GM21515 (cell line): ENCODE measurements at regions not wholly inside any gene's neighbourhood (a gene's known extent, or its start where the extent isn't known, plus 50 kb on each side); places are given as distances from the start of the nearest gene placed in this dataset.
"Not testable (repeated sequence)": the region's sequence is repeated elsewhere in the genome, so short reads cannot be mapped to it uniquely, and the experiment has no call there.

ENCODE experiments used
- ATAC-seq: cut with Tn5 transposase; IDR thresholded peaks from one replicate; pipeline ENCODE4 v1.9.1; 2021; ENCODE audit not compliant: unreplicated experiment

DNA sequence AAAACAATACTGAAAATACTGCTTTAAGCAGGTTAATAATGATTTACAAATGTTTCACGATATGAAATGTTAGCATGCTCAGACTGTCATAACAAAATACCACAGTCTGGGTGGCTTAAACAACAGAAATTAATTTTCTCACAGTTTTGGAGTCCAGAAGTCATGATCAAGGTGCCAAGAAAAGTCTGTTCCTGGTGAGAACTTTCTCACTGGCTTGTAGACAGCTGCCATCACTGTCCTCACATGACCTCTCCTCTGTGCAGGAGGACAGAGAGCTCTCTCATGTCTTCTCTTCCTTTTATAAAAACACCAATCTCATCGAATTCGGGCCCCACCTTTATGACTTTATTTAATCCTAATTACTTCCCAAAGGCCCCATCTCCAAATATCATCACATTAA is 426.7 kb downstream of the KLHL13 start:
- no peak for ATAC-seq

DNA sequence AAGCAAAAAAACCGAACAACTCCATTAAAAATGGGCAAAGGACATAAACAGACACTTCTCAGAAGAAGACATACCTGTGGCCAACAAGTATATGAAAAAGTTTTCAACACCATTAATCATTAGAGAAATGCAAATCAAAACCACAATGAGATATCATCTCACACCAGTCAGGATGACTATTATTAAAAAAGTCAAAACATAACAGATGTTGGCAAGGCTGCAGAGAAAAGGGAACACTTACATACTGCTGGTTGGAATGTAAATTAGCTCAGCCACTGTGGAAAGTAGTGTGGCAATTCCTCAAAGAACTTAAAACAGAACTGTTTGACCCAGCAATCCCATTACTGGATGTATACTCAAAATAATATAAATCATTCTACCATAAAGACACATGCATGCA is 436.3 kb downstream of the KLHL13 start:
- no peak for ATAC-seq

DNA sequence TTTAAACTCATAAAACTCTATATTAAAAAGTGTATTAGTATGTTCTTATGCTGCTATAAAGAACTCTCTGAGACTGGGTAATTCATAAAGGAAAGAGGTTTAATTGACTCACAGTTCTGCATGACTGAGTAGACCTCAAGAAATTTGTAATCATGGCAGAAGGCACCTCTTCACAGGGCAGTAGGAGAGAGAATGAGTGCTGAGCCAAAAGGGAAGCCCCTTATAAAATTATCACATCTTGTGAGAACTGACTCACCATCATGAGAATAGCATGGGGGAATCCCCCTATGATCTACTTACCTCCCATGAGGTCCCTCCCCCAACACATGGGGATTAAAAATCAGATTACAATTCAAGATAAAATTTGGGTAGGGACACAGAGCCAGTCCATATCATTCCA is 463.2 kb downstream of the KLHL13 start:
- ATAC-seq, result no peak

DNA sequence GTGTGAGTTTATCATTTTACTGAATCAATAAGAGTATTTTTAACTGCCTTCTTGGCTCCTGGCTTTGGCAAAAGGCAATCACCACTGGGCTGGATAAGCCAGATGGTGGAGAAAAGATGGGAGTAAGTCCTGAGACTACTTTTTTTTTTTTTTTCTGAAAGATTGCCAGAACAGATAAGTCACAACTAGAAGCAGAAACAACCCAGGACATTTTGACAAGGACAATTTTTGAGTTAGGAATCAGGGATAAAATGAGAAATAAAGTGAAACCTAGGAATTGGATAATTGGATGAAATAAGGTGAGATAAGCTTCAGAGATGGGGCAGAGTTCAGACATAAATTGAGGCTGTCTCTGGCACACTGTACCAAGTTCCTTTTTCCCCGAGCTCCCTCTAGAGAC is 471.0 kb downstream of the KLHL13 start:
- no peak for ATAC-seq

DNA sequence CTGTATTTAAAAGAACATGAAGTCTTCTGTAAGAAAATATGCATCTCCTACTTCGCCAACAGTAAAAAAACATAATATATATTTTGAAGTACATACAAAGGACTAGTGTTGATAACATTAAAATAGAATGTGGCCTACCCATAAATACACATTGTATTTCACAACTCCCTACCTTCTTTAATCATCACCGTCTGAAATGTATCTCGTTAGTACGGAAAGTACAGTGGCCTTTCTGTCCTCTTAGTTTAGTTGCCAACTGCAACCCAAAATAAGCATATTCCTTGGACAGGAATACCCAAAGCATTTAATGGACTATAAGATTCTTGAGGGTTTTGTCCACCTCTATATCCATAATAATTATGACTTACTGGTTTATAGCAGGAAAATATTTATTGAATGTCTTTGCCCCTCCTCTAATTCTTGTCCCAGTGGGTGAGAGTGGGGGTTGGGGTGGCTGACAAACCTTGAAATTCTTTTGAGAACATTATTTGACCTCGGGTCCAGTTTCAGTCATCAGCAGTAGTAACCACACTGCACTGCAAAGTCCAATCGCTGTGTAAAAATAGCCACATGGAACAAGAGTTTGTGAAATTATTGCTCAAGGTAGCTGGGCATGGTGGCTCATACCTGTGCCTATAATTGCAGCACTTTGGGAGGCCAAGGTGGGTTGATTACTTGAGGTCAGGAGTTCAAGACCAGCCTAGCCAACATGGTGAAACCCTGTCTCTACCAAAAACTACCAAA is 474.5 kb downstream of the KLHL13 start:
- no peak for ATAC-seq

DNA sequence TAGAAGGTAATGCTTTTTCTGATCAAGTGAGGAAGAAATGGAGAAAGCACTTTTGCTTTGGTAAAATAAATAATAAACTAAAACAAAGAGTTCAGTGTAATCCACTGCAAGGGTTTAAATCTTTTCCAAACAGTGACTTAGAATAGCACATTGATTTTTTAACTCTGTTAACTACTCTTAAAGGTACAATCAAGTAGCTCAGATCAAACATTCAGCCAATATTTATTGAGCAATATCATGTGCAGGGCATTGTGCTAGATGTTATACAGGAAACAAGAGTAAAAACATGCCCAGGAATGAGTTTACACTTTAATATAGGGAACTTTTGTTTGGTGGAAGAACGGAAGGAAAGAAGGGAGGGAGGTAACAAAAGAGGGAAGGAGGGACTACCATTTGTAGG is 479.8 kb downstream of the KLHL13 start:
- ATAC-seq, result no peak

DNA sequence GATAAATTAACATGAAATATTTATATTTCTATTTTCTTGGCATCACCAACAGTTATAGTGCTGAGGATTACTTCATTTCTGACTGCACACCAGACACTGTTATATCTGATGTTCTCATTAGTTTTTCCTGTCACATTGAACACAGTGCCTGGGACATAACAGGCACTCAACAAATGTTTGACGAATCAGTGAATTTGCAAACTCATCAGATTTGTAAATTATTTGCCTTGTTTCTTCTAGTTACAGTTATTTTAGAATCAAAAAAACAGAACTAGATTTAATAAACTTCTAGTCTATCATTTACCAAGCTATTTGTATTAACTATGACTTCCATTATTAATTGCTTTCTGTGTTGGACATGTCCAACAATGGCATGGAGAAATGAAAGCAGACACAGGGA is 483.3 kb downstream of the KLHL13 start:
- no peak for ATAC-seq

DNA sequence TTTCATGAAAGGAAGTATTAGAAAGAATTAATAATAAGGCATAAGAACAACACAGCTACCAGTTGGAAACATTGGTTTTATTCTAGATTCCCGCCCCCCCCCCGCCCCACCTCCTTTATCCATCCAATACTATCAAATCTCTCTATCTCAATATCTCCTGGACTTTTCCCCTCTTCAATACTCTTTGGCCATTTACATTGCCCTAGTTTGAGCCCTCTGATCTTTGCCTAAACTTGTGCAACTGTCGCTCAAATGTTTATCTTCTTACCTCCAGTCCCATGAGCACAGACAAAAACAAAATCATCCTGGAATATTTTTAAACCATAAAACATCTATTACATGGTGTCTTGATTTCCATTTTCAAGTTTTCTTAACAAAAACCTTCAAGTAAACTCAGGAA is 488.2 kb downstream of the KLHL13 start:
- ATAC-seq, result no peak

DNA sequence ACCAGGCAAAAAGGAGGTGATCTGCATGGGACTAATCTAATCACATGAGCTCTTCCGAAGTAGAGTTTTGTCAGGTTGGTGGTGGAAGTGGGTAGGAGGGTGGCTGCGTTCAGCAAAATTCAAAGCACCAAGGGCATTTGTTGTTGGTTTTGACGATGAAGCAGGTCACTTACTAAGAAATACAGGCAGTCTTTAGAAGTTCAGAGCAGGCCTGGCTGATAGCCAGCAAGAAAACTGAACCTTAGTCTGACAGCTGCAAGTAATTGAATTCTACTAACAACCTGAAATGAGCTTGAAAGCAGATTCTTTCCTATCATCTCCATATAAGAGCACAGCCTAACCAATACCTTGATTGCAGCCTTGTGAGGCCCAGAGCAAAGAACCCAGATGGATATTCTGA is 505.8 kb downstream of the KLHL13 start:
- no peak for ATAC-seq

DNA sequence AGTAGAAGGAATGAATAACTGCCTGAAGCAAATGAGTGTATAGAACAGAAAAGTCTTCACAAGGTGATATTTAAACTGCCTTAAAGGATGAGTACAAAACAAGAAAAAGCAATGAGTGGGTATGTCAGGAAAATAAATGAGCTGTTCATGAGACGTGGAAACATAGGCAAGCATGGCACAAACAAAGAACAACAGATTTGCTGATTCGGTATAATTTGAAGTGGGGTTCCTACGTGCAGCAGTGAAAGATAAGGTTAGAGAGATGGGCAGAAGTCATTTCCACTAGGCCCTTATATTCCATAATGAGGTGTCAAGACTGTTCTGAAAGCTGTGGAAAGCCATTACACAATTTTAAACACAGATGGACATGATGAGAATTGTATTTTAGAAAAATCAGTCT is 506.6 kb downstream of the KLHL13 start:
- ATAC-seq, result no peak

DNA sequence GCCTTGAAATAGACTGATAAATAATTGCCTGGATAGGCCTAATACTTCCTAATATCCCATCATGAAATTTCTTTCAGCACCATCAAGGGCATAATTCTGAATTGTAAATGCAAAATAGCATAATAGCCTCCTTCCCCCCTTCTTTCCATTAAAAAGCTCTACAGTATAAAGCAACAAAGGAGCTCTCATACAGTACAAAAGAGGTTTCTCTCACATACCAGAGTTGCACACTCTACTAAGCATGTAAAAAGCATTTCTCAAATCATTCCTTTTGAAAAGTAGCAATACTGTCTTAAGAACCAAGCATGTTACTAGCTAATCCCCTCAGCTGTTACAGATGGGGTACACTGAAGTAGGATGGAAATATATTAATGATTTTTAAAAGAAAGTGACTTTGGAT is 509.0 kb downstream of the KLHL13 start:
- ATAC-seq, result no peak

DNA sequence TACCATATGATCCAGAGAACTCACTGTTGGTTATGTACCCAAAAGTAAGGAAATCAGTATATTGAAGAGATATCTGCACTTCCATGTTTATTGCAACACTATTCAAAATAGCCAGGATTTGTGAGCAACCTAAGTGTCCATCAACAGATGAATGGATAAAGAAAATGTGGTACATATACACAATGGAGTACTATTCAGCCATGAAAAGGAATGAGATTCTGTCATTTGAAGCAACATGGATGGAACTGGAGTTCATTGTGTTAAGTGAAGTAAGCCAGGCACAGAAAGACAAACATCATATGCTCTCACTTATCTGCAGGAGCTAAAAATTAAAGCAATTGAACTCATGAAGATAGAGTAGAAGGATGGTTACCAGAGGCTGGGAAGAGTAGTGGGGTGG is 510.5 kb downstream of the KLHL13 start:
- not testable (repeated sequence) for ATAC-seq

DNA sequence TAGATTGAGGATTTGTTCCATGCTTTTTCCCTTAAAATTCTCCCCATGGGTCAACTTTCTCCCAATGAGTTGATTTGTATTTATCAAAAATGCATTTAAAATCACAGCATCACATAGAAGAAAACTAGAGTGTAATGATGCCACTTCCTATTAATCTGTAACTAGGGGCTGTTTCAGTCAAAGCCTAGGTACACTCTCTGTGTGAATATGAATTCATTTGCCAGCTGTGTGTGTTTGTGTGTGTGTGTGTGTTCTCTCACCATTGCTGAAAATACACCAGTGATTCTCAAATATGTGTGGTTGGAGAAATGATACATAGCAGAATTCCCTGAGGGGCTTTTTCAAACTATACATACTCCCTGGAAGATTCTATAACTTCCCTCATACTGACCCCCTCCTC is 546.5 kb downstream of the KLHL13 start:
- no peak for ATAC-seq

DNA sequence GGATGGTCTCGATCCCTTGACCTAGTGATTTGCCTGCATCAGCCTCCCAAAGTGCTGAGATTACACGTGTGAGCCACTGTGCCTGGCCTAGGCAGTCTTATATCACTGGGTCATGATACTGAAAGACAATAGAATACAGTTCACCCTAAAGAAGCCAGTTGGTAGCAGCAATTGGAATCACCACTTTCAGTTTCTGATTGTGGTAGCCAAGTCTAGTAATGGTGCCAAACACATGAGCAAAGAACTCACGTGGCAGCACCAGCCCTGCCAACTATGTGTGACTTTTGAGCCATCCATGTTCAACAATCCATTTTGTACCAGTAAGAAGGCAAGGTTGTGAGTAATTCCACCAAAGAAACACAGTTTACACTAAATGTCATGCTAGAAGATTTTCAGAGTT is 548.4 kb downstream of the KLHL13 start:
- ATAC-seq, result no peak

DNA sequence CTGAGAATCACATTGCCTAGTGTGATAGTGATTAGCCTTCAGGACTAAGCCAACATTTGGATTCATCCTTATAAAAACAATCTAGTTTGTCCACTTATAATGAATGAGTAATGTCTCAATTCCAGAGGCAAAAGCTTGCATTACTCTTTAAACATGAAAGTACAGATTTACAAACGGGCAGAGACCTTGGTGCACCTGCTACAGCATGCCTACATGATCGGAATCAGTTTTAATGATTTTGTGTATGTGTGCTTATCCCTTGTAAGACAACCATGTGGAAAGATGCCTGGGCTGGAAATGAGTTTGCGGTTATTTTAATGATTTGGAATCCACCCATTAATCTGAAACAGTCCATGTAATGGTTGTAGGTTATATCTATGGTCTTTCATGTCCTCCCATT is 572.7 kb downstream of the KLHL13 start:
- no peak for ATAC-seq

DNA sequence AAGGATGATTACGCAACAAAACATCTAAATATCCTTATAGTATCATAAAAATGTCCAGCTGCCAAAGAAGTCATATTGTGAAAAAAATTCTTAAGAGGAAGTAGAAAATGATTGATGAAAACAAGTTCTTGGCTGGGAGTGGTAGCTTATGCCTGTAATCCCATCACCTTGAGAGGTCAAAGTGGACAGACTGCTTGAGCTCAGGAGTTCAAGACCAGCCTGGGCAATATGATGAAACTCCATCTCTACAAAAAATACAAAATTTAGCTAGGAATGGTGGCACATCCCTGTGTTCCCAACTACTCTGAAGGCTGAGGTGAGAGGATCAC is 577.6 kb downstream of the KLHL13 start:
- ATAC-seq, result no peak

DNA sequence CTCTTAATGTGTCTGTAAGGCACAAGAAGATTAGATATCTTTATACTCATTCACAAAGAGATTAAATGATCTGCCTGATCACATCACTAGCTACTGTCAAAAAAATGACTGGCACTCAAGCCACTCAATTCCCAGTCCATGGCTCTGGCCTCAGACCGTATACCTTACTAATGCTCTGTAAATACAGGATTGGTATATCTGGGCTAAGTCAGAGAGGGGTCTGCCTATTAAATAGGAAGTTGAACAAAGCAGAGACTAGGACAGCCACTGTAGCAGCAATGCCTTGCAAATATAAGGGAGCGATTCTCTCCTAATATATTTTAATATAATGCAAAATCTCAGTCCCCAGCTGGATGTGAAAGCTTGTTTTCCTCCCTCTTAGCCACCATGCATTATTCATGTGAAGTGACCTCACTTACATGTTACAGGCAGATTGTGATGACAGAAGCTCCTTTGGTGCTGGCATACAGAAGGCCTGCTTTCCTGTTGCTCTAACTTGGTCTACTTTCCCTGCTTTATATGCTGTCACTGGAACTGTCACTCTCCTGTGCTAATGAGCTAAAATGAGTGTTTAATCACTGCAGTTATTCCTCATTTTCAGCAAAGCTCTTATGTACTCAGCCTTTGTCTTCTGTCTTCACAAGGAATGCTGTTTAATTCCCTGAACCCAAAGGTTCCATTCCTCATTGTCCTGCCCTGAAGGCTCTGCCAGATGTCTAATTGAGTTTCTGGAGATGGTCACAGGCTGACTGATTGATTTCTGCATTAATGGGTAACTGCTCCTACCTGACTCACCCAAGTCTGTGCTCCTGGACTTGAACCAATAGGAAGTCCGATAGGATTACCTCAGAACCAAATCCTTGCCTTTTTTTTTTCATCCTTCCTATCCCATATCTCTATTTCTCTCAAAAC is 578.2 kb downstream of the KLHL13 start:
- no peak for ATAC-seq

DNA sequence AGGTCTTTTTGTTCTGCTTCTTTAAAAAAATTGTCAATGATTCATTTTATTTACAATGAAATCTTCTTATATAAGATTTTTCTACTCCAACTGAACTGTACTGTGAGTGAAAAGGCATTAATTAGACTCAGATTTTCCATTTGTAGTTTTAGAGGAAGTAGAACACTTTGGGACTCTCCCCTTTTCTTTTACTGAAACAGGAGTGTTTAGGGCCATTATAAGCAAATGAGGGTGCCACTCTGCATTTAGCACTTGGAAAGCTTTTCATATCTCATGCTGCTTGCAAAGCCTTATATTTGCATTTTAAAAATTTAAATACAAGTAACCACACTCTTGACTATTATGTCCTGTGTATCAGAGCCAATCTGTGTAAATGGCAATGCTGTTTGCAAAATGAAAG is 584.3 kb downstream of the KLHL13 start:
- ATAC-seq, result no peak

DNA sequence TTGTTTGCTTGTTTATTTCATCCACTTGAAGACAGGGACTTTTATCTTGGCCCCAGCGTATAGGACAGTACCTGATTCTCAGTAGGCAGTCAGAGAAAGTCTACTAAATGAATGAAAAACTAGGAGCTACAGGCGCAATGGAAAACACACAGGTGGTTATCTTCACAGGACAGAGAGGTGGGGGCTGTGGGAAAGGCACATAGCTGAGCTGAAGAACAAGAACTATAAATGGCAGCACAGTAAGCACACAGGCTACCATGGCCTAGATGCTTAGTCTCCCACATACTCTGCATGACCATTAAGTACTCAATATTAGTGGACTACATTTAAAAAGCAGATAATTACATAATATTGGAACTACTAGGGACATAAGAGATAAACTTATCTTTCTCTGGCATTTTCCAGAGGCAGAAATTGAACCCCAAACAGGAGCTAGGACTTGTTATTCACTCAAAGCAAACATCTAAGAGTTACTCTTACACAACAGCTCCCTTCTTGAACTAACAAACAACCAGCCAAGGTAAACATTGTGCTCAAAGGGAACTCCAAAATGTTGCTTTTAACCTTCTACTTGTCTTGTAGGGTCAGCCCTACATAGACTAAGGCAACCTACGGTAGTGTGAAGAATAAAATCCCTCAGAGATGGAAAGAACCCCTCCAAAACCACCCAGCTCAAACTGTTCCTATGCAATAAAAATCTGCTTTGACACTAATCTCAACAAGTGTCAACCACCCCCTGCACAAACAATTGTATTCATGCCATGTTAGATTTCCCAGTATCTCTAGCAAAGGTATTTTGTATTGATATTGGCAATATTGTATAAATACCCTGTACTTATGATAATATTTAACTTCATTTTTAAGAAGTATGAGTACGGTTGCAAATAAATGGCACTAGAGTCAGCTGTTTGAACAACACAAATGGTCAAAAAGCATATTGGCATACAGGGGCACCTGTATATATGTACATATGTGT is 593.6 kb downstream of the KLHL13 start:
- no peak for ATAC-seq

DNA sequence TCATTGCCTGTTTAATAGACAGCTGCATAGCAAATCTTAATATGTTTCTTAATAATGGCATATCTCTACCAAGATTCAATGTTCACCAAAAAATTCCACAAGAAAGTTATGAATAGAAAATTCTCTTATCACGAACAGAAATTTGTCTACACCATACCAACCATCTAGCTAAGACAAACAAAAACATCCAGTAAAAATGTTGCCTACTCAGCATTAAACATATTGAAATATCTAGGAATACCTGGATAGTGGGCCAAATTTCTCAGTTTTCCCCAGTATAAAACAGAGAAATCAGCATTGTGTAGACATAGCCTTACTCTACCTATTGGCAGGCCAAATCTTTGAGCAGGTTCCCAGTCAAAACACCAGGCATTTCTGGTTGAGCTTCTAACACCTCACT is 598.6 kb downstream of the KLHL13 start:
- no peak for ATAC-seq

DNA sequence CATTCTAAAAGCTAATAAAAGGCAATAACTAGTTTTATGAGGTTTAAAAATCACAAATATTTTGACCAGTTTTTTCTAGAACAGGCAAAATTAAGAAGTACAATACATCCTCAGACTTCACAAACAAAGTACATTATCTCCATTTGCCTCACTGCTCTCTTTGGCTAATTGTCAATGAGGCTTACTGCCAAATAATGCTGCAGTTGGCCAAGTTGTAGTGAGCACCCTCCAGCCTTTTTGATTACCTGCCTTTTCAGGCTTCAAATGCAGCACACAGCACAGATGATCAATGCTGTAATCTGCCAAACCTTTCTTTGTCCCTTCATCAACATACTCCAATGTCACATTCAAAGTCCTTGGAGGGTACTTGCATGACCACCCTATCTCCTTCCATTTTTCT is 605.2 kb downstream of the KLHL13 start:
- ATAC-seq, result no peak
